ENCODE measurements at regions not wholly inside any gene's neighbourhood (a gene's known extent, or its start where the extent isn't known, plus 50 kb on each side); places are given as distances from the start of the nearest gene placed in this dataset.
A peak's percentile ranks its signal among the peaks of the same experiment; 100 is the strongest.

DNA sequence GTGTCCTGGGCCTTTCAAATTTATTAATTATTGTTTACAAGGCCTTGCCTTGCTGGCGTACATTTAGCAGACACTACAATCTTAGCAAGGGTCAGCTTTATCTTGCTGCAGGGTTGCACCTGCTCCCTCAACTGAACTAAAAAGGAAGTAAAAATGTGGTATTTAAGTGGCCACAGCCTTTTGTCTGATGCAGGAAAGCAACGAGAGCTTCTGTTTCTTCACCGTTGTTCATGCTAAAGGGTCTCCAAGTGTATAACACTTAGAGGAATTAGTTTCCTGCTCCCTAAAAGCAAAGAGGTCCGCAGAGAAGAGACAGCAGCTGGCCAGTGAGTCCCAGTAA is 62.8 kb upstream of the EGLN3 start:
- in situ Hi-C loops (cut with HindIII; ENCODE audit: extremely low pct_ligation_motif_present, low pct_unique_long_range_greater_than_20kb) (no loop called here), intact Hi-C loops (cut with micrococcal nuclease; ENCODE audit: unreplicated experiment) (no loop called here)
- H3K4me2 ChIP-seq (ENCODE audit: low read depth, low read length) = no peak overlapping the region
- peaks cover 0 to 9% of the 10 kb centered on the region in 2 experiments; a peak in 1 of 5 replicates for H3K27me3 ChIP-seq (ENCODE audit: control insufficient read depth in 1 of 2, insufficient read depth in 2 of 2, low read length in 2 of 2)
- DNase-seq (ENCODE audit: low spot score) (no peak), FAIRE-seq (no peak), ATAC-seq (no peak)
- 73% methylated on average over 4 of the region's 4 CpGs for WGBS (ENCODE audit: low lambda C conversion rate)
- no peak overlapping the region for H3K4me3 ChIP-seq (replicated peaks in 1 of 3; ENCODE audit: insufficient read depth in 1 of 3, low read depth in 2 of 3, low read length in 3 of 3)
- H3K79me2 ChIP-seq (ENCODE audit: insufficient read depth, low read length) = no peaks in the 10 kb centered on the region
- no peak overlapping the region for H3K9ac ChIP-seq (ENCODE audit: insufficient read depth, low read depth, low read length)
- POLR2A ChIA-PET = interaction anchor here (1.0 kb wide), 1 partner anchor 11 kb away, joined by 5 read pairs; no protein-coding TSS in a partner anchor
- no TSS peak for BruUV-seq (replicated peaks)
- H3K9me3 ChIP-seq (ENCODE audit: low read length) = no peaks in the 10 kb centered on the region
- TF ChIP-seq ZNF747 (CRISPR knock-in tag; IDR thresholded peaks at IDR 0.05; ENCODE audit: borderline replicate concordance) (0 out of 2 replicates have a peak, but pooled peaks have one; percentile 23), ZFP36L2 (CRISPR knock-in tag; IDR thresholded peaks at IDR 0.05) (no peak), IRX3 (CRISPR knock-in tag; IDR thresholded peaks at IDR 0.05; ENCODE audit: borderline replicate concordance, low read depth) (no peak), ELF1 (CRISPR knock-in tag; IDR thresholded peaks at IDR 0.05) (no peak)
- peaks cover 32% of the 10 kb centered on the region for H3K4me1 ChIP-seq (ENCODE audit: insufficient read depth, low read length)
- peak overlapping the region; percentile 16 for H2AFZ ChIP-seq (ENCODE audit: low read length)
- H3K36me3 ChIP-seq (replicated peaks in 1 of 2; ENCODE audit: control insufficient read depth in 1 of 2, insufficient read depth in 2 of 2, low read length in 2 of 2) = no peaks in the 10 kb centered on the region
- no peak overlapping the region for H3K27ac ChIP-seq (ENCODE audit: extremely low read length, insufficient read depth, low read length)
- no peaks in the 10 kb centered on the region for H4K20me1 ChIP-seq (ENCODE audit: insufficient read depth, low read length)
- CTCF ChIA-PET (ENCODE audit: low intra/inter-chr PET ratio, low total read pairs) = no interaction called here

DNA sequence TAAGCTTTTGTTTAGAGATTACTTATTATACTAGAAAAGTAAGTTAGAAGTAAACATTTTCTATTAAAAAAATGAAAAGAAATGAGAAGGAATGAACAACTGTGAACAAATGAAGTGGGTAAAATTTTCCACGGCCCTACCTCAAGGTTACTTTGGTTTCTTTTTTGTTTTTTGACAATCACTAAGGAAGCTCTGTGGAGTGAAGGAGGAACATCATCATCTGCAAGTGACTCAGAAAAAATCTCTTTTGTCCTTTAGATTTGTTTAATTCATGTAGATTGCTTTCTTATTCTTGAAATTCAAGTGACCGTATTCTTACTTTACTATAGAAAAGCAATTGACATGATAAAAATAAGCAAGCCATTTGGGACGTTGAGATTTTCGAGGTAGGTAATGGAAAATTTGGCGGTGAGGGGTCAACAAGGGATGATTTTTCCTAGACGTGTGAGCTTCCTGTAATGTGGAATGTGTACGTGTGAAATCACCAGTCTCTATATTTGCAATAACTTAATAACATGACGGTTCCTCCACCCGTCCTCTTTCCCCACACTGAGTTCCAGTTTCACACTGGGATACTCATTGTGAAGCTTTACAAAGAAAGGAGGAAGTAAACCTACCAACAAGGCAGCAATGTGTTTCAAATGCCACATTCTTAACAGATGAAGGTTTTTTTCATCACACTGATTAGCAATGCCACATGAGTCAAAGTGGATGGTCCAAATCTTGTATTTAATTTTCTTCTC is 62.3 kb upstream of the EGLN3 start:
- Histone ChIP-seq H3K9ac (ENCODE audit: insufficient read depth, low read depth, low read length) (no peak overlapping the region), H3K36me3 (replicated peaks in 1 of 2; ENCODE audit: control insufficient read depth in 1 of 2, insufficient read depth in 2 of 2, low read length in 2 of 2) (no peaks in the 10 kb centered on the region), H3K79me2 (ENCODE audit: insufficient read depth, low read length) (no peaks in the 10 kb centered on the region), H3K9me3 (ENCODE audit: low read length) (no peaks in the 10 kb centered on the region), H3K4me2 (ENCODE audit: low read depth, low read length) (no peak overlapping the region), H3K27ac (ENCODE audit: extremely low read length, insufficient read depth, low read length) (no peak overlapping the region), H3K27me3 (ENCODE audit: control insufficient read depth in 1 of 2, insufficient read depth in 2 of 2, low read length in 2 of 2) (peaks cover 0 to 13% of the 10 kb centered on the region in 2 experiments; a peak in 1 of 5 replicates), H3K4me1 (ENCODE audit: insufficient read depth, low read length) (peaks cover 27% of the 10 kb centered on the region), H4K20me1 (ENCODE audit: insufficient read depth, low read length) (no peaks in the 10 kb centered on the region), H3K4me3 (replicated peaks in 1 of 3; ENCODE audit: insufficient read depth in 1 of 3, low read depth in 2 of 3, low read length in 3 of 3) (no peak overlapping the region), H2AFZ (ENCODE audit: low read length) (no peak overlapping the region)
- no TSS peak for BruUV-seq (replicated peaks)
- WGBS (ENCODE audit: low lambda C conversion rate) = 80% methylated on average over 9 of the region's 9 CpGs
- POLR2A ChIA-PET = interaction anchor here (1.0 kb wide), 1 partner anchor 11 kb away, joined by 5 read pairs; no protein-coding TSS in a partner anchor
- CTCF ChIA-PET (ENCODE audit: low intra/inter-chr PET ratio, low total read pairs) = no interaction called here
- ATAC-seq = no peak
- no peak for DNase-seq (ENCODE audit: low spot score)
- no peak for FAIRE-seq
- in situ Hi-C loops (cut with HindIII; ENCODE audit: extremely low pct_ligation_motif_present, low pct_unique_long_range_greater_than_20kb) = no loop called here
- intact Hi-C loops (cut with micrococcal nuclease; ENCODE audit: unreplicated experiment) = no loop called here
- TF ChIP-seq, protein P1, sequence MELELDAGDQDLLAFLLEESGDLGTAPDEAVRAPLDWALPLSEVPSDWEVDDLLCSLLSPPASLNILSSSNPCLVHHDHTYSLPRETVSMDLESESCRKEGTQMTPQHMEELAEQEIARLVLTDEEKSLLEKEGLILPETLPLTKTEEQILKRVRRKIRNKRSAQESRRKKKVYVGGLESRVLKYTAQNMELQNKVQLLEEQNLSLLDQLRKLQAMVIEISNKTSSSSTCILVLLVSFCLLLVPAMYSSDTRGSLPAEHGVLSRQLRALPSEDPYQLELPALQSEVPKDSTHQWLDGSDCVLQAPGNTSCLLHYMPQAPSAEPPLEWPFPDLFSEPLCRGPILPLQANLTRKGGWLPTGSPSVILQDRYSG (CRISPR knock-in tag; IDR thresholded peaks at IDR 0.05) = no peak
- TF ChIP-seq, protein P2, sequence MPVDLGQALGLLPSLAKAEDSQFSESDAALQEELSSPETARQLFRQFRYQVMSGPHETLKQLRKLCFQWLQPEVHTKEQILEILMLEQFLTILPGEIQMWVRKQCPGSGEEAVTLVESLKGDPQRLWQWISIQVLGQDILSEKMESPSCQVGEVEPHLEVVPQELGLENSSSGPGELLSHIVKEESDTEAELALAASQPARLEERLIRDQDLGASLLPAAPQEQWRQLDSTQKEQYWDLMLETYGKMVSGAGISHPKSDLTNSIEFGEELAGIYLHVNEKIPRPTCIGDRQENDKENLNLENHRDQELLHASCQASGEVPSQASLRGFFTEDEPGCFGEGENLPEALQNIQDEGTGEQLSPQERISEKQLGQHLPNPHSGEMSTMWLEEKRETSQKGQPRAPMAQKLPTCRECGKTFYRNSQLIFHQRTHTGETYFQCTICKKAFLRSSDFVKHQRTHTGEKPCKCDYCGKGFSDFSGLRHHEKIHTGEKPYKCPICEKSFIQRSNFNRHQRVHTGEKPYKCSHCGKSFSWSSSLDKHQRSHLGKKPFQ (CRISPR knock-in tag; IDR thresholded peaks at IDR 0.05; ENCODE audit: insufficient replicate concordance) = no peak
- no peak for TF ChIP-seq SMARCE1 (IDR thresholded peaks at IDR 0.05; ENCODE audit: borderline replicate concordance)
- TF ChIP-seq, protein P3, sequence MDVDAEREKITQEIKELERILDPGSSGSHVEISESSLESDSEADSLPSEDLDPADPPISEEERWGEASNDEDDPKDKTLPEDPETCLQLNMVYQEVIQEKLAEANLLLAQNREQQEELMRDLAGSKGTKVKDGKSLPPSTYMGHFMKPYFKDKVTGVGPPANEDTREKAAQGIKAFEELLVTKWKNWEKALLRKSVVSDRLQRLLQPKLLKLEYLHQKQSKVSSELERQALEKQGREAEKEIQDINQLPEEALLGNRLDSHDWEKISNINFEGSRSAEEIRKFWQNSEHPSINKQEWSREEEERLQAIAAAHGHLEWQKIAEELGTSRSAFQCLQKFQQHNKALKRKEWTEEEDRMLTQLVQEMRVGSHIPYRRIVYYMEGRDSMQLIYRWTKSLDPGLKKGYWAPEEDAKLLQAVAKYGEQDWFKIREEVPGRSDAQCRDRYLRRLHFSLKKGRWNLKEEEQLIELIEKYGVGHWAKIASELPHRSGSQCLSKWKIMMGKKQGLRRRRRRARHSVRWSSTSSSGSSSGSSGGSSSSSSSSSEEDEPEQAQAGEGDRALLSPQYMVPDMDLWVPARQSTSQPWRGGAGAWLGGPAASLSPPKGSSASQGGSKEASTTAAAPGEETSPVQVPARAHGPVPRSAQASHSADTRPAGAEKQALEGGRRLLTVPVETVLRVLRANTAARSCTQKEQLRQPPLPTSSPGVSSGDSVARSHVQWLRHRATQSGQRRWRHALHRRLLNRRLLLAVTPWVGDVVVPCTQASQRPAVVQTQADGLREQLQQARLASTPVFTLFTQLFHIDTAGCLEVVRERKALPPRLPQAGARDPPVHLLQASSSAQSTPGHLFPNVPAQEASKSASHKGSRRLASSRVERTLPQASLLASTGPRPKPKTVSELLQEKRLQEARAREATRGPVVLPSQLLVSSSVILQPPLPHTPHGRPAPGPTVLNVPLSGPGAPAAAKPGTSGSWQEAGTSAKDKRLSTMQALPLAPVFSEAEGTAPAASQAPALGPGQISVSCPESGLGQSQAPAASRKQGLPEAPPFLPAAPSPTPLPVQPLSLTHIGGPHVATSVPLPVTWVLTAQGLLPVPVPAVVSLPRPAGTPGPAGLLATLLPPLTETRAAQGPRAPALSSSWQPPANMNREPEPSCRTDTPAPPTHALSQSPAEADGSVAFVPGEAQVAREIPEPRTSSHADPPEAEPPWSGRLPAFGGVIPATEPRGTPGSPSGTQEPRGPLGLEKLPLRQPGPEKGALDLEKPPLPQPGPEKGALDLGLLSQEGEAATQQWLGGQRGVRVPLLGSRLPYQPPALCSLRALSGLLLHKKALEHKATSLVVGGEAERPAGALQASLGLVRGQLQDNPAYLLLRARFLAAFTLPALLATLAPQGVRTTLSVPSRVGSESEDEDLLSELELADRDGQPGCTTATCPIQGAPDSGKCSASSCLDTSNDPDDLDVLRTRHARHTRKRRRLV (CRISPR knock-in tag; IDR thresholded peaks at IDR 0.05) = peak; percentile 30; the same call in 1 of the 2 replicates
- no peak for TF ChIP-seq ZNF441 (CRISPR knock-in tag; IDR thresholded peaks at IDR 0.05; ENCODE audit: borderline replicate concordance)
- TF ChIP-seq TEAD3 (CRISPR knock-in tag; optimal IDR thresholded peaks at IDR 0.05; ENCODE audit: borderline replicate concordance) = peak; percentile 7

All from HepG2 (cell line).